Osteoblast (primary cell): ENCODE measurements at regions not wholly inside any gene's neighbourhood (a gene's known extent, or its start where the extent isn't known, plus 50 kb on each side); places are given as distances from the start of the nearest gene placed in this dataset.

Experiments used
- DNase-seq: peaks from one replicate; pipeline ENCODE4 v3.0.0; 2011; ENCODE audit warnings: low spot score, mixed read lengths; ENCODE audit not compliant: insufficient read length; ENCODE audit errors: missing footprints
- H2AFZ ChIP-seq: 2 replicates; pipeline ENCODE4 v1.6.0; 2011; ENCODE audit warnings: mild to moderate bottlenecking, low read length
- H3K27ac ChIP-seq: 2 replicates; pipeline ENCODE4 v1.5.1; 2011; ENCODE audit warnings: mild to moderate bottlenecking, low read depth, low read length, moderate library complexity
- H3K27me3 ChIP-seq: 2 replicates; pipeline ENCODE4 v1.6.0; 2012; ENCODE audit warnings: mild to moderate bottlenecking, control low read depth, inconsistent platforms, low read length, moderate library complexity; ENCODE audit not compliant: insufficient read depth
- H3K36me3 ChIP-seq: 2 replicates; pipeline ENCODE4 v1.5.1; 2011; ENCODE audit warnings: mild to moderate bottlenecking, low read length, control low read depth, moderate library complexity; ENCODE audit not compliant: insufficient read depth
- H3K4me1 ChIP-seq: 2 replicates; pipeline ENCODE4 v1.5.1; 2011; ENCODE audit warnings: mild to moderate bottlenecking, low read length, control low read depth, moderate library complexity; ENCODE audit not compliant: insufficient read depth
- H3K4me2 ChIP-seq: 2 replicates; pipeline ENCODE4 v1.6.0; 2011; ENCODE audit warnings: mild to moderate bottlenecking, low read length; ENCODE audit not compliant: insufficient read depth
- H3K4me3 ChIP-seq: fragments of 200-600 bp; sonication (generic); 3 replicates; pipeline ENCODE4 v1.5.1; 2012; ENCODE audit warnings: mild to moderate bottlenecking, low read length, inconsistent platforms; ENCODE audit not compliant: insufficient read depth
- H3K79me2 ChIP-seq: 2 replicates; pipeline ENCODE4 v1.6.0; 2012; ENCODE audit warnings: mild to moderate bottlenecking, low read length, control low read depth, inconsistent platforms; ENCODE audit not compliant: insufficient read depth
- H3K9me3 ChIP-seq: 2 replicates; pipeline ENCODE4 v1.5.1; 2011; ENCODE audit warnings: low read depth, low read length, control low read depth
- H4K20me1 ChIP-seq: 2 replicates; pipeline ENCODE4 v1.6.0; 2012; ENCODE audit warnings: mild to moderate bottlenecking, low read length, control low read depth; ENCODE audit not compliant: insufficient read depth
- TF ChIP-seq, protein P1 (sequence below): IDR thresholded peaks from 2 replicates; pipeline ENCODE4 v1.5.1; 2011; ENCODE audit warnings: mild to moderate bottlenecking, low read depth, low read length, moderate library complexity; ENCODE audit errors: extremely low read depth

DNA sequence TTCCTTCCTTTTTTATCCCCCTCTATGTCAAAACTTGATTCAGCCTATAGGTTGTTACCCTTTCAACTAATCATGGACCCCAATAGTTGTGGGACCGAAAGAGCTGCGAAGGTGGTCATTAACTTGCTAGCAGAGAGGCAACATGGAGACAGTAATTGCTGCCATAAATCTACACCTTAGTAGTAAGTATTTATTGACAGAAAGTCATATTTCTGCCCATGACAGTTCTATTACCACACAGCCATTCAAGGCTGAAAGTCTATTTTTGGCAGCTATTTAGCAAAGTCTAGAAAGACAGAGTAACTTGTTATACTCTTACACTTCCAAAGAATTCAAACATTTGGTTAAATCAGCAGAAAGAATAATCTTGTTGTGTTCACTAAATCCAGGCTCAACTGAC lies 236.2 kb downstream of the PRELID2 start:
- H3K4me2 ChIP-seq: no peak overlapping the region
- H4K20me1 ChIP-seq: no peaks in the 10 kb centered on the region
- H2AFZ ChIP-seq: no peak overlapping the region
- H3K9me3 ChIP-seq: no peaks in the 10 kb centered on the region
- H3K4me3 ChIP-seq: no peak overlapping the region
- H3K36me3 ChIP-seq: no peaks in the 10 kb centered on the region
- no peak for DNase-seq
- H3K27ac ChIP-seq: no peak overlapping the region
- TF ChIP-seq, protein P1, sequence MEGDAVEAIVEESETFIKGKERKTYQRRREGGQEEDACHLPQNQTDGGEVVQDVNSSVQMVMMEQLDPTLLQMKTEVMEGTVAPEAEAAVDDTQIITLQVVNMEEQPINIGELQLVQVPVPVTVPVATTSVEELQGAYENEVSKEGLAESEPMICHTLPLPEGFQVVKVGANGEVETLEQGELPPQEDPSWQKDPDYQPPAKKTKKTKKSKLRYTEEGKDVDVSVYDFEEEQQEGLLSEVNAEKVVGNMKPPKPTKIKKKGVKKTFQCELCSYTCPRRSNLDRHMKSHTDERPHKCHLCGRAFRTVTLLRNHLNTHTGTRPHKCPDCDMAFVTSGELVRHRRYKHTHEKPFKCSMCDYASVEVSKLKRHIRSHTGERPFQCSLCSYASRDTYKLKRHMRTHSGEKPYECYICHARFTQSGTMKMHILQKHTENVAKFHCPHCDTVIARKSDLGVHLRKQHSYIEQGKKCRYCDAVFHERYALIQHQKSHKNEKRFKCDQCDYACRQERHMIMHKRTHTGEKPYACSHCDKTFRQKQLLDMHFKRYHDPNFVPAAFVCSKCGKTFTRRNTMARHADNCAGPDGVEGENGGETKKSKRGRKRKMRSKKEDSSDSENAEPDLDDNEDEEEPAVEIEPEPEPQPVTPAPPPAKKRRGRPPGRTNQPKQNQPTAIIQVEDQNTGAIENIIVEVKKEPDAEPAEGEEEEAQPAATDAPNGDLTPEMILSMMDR: no peak
- H3K4me1 ChIP-seq: no peaks in the 10 kb centered on the region
- no peaks in the 10 kb centered on the region for H3K79me2 ChIP-seq
- H3K27me3 ChIP-seq: no peaks in the 10 kb centered on the region

DNA sequence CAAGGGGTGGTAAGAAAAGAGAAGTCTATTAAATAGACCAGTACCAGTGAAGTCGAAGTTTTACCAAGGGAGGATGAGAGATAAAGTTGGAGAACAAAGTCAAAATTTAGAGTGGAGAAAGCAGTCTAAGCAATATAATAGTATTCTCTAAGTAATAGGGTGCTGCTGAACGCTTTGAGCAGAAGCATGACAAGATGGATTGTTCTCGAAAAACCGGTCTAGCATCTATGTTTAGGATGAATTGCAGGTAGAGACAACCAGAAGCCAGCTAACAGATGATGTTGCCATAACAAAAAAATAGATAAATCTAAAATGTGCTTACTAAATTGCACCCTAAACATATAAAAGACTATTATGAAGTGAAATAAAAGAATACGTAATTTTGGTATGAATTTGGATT lies 237.0 kb downstream of the PRELID2 start:
- no peaks in the 10 kb centered on the region for H3K27me3 ChIP-seq
- no peaks in the 10 kb centered on the region for H3K9me3 ChIP-seq
- no peak for DNase-seq
- no peak overlapping the region for H3K27ac ChIP-seq
- H3K36me3 ChIP-seq: no peaks in the 10 kb centered on the region
- no peaks in the 10 kb centered on the region for H4K20me1 ChIP-seq
- TF ChIP-seq, protein P1: no peak
- H3K4me1 ChIP-seq: no peaks in the 10 kb centered on the region
- H2AFZ ChIP-seq: no peak overlapping the region
- no peaks in the 10 kb centered on the region for H3K79me2 ChIP-seq
- no peak overlapping the region for H3K4me3 ChIP-seq
- no peak overlapping the region for H3K4me2 ChIP-seq

DNA sequence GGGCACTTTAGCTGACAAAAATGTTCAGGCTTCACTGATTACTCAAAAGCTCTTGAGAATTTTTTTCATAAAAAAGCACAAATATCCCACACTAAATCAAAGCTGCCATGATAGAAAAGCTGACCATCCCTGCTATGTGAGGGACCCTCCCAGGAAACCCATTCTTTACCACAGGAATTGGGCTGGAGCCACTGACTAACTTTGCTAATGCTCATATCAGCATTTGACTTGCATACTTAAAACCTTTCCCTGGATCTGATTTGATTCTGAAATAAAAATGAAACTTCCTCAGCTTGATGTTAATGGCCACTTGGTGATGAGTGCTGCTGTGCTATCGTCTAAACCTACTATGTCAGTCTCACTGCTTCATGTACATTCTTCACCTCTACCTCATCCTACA lies 243.6 kb downstream of the PRELID2 start:
- TF ChIP-seq, protein P1: no peak
- Histone ChIP-seq H2AFZ (peak overlapping the region; percentile 50), H4K20me1 (no peaks in the 10 kb centered on the region), H3K9me3 (no peaks in the 10 kb centered on the region), H3K27ac (no peak overlapping the region), H3K79me2 (no peaks in the 10 kb centered on the region), H3K4me3 (no peak overlapping the region), H3K36me3 (no peaks in the 10 kb centered on the region), H3K4me2 (no peak overlapping the region), H3K4me1 (peaks cover 18% of the 10 kb centered on the region), H3K27me3 (no peaks in the 10 kb centered on the region)
- no peak for DNase-seq

DNA sequence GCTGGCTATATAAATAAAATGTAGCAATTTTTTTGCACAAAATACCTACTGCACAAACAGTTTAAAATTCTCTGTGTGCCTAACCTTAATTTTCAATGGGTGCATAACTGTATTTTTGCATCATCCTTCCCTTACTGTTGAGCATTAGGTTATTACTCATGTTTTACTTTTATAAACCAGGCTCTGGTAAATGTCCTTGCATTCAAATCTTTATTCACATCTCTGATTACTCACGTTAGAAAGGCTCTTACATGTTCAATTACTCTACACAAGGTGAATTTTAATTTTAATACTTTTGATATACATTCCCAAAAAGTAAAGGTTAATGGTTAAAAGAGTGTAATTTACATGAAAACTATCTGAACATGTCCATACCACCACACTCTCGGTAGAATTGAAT lies 246.1 kb downstream of the PRELID2 start:
- no peak for DNase-seq
- Histone ChIP-seq H3K79me2 (no peaks in the 10 kb centered on the region), H3K4me3 (no peak overlapping the region), H3K27me3 (no peaks in the 10 kb centered on the region), H3K4me2 (no peak overlapping the region), H3K27ac (no peak overlapping the region), H3K4me1 (peaks cover 18% of the 10 kb centered on the region), H3K36me3 (no peaks in the 10 kb centered on the region), H2AFZ (no peak overlapping the region), H4K20me1 (no peaks in the 10 kb centered on the region), H3K9me3 (no peaks in the 10 kb centered on the region)
- TF ChIP-seq, protein P1: no peak
